ENCODE measurements at regions not wholly inside any gene's neighbourhood (a gene's known extent, or its start where the extent isn't known, plus 50 kb on each side); places are given as distances from the start of the nearest gene placed in this dataset.

DNA sequence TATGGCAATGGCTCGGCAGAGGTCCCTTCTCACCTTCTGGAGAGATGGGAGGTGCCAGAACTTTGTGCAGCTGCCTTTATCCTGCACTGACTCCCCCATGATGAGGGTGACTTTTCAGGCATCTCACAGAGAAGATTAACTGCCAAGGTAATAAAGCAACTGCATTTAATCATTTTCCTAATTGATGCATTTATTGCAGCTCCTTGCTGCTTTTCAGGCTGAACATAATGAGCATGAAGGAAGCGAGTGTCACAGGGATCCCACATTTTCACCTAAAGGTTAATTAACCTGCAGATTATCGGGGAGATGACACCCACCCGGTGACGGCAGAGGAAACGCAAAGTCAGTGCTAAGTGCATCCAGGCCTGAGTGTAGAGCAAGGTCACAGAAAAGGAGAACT lies 154.3 kb downstream of the ICE1 start:
- TF ChIP-seq, protein P1, sequence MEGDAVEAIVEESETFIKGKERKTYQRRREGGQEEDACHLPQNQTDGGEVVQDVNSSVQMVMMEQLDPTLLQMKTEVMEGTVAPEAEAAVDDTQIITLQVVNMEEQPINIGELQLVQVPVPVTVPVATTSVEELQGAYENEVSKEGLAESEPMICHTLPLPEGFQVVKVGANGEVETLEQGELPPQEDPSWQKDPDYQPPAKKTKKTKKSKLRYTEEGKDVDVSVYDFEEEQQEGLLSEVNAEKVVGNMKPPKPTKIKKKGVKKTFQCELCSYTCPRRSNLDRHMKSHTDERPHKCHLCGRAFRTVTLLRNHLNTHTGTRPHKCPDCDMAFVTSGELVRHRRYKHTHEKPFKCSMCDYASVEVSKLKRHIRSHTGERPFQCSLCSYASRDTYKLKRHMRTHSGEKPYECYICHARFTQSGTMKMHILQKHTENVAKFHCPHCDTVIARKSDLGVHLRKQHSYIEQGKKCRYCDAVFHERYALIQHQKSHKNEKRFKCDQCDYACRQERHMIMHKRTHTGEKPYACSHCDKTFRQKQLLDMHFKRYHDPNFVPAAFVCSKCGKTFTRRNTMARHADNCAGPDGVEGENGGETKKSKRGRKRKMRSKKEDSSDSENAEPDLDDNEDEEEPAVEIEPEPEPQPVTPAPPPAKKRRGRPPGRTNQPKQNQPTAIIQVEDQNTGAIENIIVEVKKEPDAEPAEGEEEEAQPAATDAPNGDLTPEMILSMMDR (IDR thresholded peaks at IDR 0.05) = no peak
- TF ChIP-seq POLR2AphosphoS5 (IDR thresholded peaks at IDR 0.05) = no peak

All from breast epithelium (tissue), 3 donors.